Activated CD8-positive, alpha-beta memory T cell treated with anti-CD3 and anti-CD28 coated beads for 24 hours (primary cell): ENCODE measurements at regions not wholly inside any gene's neighbourhood (a gene's known extent, or its start where the extent isn't known, plus 50 kb on each side); places are given as distances from the start of the nearest gene placed in this dataset.

Experiments
- DNase-seq: peaks from one replicate; pipeline ENCODE4 v3.0.0-alpha.2; 2020

DNA sequence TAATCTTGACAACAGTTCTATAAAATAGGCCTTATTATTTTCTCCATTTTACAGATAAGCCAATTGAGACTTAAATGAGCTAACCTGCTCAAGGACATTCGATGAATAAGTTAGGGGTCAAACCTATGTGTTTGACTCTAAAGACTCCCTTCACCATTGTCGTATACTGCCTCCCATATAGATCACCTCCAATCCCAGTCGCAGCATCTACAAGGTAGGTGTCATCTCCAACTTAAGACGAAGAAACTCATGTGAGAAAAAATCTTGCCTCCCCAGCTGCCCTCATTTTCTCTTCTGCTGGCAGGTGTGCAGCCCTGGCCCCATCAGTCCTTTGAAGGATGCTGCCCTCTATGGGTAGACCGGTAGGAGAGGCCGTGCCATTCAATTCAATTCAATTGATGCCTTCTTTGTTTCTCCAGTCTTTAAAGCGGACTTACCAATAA is 75.2 kb upstream of the SMARCA2 start:
- no peak for DNase-seq

DNA sequence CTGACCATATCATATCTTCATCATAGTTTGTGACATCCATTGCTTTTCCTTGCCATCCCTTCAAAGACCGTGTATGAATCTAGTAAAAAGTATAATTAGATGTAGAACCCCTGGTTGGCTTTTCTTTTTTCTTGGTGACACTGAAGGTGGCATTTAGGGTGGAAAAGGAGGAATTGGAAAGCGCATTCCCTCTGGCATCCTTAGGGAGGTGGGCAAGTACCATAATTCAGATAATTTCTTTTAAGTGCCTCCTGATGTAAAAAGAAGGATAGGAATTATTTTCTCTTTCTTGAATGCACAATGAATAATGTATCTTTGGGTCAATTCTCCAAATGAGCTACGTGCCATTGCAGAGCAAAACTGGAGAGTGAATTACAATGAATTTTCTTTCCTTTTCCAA is 73.2 kb upstream of the SMARCA2 start:
- DNase-seq: no peak

DNA sequence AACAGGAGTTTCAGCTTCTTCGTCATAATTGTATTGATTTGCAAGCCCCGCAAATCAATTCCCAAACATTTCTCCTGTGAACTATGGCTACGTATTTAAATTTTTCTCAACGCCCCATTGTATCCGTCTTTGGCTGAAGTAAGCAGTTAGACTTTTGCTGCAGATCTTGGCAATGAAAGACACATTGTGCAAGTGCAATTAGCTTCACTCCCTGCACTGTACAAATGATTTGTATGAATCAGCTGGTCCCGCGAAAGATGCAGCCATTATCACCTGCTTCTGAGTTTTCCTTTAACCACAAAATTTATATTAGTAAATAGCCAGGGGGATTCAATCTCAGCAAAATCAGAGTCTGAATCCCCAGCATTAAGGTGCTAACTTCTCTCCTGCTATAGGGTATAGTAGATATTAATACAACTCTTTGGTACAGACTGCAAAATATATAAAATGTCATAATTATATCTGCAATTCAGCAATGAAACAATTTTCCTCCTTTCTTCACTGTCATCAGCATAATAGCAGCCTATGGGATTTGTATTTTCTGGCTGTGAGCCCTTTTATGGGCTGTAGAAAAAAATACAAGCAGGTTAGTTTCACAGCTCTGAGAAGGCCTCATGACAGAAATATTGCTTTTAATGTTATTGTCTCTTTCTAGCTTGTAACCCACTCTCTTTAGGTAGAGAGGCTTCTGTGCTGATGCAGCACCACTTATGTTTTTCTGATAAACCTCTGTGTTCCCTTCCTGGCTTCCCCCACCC is 68.4 kb upstream of the SMARCA2 start:
- no peak for DNase-seq

DNA sequence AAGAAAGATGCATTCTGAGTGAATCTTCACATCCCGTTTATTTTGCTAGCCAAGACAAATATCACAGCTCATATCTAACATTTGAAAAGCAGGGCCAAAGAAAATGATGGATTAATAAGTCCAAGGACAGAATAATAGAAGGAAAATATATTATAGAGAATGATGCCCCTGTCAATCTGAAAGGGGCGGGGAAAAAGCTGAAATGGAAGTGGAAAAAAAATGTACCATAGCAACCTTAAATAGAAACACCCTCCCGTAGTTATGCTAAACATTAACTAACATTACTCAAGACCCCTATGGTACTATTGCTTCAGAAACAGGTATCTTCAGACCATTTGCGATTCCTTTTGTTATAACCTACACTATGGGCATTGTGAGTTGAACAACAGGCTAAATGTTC is 67.7 kb upstream of the SMARCA2 start:
- DNase-seq: no peak

DNA sequence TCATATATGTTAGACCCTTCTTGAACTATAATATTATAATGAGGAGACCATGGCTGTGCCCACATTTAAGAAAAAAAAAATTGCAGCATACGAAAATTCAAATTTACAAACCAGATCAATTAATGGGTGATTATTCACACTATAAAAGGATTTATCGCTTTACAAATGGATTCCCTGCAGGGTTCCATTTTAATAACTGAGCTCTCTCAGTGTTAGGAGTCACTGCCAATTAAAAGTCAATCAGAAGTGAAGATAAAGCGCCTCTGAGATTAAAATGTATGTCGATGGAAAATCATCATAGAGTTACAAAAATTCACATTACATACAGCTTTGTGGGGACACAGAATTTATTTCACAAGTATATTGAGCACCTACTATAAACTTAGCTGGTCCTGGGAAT is 66.6 kb upstream of the SMARCA2 start:
- DNase-seq: no peak

DNA sequence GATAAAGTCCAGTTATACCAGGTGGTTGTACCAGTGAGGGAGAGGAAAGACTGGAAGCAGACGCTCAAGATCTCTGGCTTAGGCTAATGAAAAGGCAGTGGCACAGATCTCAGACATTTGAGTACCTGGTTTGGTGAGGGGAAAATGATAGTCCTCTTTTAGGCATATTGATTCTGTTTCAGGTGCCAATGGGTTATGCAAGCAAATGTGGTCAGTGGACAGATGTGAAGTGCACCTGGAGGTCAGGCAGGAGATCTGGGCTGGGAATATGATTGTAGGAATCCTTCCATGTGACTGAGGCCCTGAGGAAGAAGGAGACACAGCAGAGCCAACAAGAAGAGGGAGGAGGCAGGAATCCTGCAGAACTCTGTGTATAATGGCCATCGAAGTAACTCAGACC is 63.7 kb upstream of the SMARCA2 start:
- no peak for DNase-seq

DNA sequence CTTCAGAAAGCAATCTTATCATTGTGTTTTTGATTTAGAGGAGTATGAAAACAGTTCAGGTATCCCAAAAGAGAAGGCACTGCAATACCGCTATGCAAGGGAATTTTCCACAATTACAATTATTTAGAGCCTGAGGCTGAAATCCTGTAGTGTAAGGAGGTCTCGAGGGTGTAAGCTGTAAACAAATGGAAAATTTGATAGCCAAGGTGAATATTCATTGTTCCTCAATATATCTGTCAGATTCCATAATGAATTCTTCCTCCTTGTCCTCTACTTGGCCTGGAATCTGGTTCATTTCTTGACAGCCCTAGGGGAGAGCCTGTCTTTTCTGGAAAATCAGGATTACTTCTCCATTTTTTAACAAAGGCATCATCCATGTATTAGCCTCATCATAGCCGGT is 63.1 kb upstream of the SMARCA2 start:
- DNase-seq: no peak

DNA sequence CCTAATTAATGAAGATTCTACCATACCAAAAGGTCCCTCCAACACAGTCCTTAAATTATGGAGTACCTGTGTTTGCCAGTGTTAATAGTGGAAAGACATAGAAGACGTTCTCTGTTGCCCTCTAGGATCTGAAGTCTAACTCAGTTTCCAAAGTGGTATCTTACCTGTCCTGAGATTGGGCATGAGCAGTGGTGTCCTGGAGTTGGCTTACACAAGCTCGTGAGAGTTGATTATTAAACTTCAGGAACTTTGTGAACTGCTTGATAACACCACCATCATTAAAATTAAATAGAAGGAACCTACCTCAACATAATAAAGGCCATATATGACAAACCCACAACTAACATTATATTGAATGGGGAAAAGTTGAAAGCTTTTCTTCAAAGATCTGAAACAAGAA is 60.9 kb upstream of the SMARCA2 start:
- DNase-seq: no peak

DNA sequence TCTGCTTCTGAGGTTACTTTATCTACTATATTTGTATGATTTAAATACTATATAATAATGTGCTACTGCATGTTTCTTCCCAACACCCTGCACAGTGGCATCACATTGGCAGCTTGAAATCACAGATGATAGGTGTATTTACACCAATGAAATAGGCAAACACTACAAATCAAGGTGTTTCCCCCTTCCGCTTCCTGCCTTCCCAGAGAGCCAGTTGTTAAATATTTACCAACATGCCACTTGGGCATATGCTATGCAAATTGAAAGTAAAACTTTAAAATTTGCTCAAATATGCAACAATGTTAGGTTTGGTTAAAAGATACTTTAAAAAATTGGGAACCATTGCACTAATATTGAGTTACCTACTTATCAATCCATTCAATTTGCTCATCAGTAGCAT is 58.2 kb upstream of the SMARCA2 start:
- no peak for DNase-seq

DNA sequence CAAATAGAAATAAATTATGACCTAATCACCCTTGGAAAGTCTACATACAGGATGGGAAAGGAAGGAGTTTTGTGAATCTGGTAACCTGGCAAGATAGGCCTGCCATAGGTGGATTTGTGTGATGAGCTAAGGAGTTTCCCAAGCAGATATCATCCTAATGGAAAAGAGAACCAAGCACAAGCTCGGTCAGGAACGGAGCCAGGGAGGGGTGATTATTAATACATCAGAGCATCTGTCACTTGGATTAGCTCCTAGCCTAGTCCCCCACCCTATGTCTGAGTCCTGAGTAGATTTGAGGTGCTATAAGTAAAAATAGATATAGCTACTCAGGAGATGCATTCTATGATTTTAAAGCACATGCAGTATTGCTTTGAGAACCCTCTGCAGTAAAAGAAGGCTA is 57.3 kb upstream of the SMARCA2 start:
- no peak for DNase-seq

DNA sequence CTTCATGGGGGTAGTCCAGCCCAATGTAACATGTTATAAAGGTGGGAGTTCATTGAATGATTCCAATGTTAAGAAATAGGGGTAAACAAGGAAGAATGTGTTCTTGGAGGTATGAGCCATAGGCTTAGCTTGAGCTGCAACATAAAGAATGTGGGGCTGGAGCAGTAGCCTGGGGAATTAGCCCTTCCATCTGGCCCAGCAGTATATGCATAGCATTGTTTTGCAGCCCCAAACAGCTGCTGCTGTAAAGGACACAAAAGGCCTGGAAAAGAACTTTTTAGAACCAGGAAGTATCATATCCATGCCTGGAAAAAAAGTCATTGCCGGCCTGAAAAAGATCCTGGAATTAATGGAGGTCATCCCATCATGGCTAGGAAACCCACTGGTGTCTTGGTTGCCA is 55.8 kb upstream of the SMARCA2 start:
- no peak for DNase-seq

DNA sequence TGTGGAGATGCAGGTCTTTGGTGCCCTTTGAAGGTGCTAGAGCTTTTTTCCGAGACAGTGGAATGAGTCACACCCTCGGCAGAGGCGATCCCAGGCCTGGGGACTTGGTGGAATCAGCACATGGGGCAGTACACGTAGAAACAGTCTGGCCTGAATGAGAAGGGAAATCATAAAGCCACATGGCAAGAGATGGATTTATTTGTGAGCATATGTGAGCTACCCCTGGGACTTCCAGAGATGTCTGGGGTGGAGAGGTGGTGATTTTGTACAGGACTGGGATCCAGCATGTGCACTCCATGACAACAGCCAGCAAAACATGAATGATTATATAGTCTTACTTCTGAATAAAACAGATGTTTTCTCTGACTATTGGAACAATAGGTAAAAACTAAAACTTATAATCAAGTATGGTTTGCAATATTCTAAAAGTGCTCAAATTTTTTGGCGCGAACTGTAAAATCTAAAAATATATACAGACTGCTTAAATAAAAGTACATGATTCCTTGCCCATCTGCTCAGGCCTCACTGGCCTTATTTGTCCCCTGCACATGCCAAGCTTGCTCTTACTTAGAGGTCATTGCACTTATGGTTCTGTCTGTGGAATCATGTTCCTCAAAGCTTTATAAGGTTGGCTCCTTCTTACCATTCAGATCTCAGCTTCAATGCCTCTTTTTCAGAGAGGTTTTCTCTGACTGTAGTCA is 54.7 kb upstream of the SMARCA2 start:
- DNase-seq: no peak

DNA sequence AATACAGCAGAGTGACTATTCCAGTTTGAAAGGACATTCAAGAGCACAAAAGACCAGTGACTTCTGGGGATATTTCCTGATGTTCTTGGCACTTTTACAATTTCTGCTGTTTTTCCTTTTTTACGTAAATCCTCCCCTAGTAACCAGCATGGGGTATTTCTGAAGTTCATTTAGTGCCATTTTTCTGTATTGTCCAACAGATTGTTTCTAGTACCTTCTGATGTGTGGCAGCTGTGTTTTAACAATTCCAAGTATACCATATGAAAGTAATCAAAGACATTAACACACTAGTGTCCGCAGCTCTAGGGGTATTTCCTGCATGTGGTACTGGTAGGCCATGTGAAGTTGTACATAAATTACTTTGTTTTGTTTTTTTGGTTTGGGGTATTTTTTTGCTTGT is 53.0 kb upstream of the SMARCA2 start:
- DNase-seq: no peak

DNA sequence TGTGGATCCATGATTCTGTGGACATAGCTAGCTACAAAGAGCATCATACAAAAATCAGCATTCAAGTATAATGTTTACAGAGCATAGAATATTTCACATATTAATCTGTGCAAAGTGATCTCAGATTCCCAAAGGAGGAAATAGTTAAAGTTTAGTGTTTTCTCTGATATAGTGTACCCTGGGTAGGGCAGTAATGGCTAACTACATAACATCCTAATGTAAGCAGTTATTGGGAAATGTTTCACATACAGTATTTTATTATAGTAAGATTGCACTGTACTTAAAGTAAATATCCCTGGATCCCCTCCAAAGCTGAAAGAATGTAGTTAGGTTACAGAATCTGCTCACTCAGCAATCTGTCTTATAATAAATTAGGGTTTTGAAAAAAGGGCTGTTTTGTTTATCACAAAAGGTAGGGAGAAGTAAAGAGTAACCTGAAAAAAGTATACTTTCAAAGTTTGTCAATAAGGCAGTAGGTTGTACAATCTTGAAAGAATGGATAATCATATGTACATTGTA is 52.5 kb upstream of the SMARCA2 start:
- no peak for DNase-seq

DNA sequence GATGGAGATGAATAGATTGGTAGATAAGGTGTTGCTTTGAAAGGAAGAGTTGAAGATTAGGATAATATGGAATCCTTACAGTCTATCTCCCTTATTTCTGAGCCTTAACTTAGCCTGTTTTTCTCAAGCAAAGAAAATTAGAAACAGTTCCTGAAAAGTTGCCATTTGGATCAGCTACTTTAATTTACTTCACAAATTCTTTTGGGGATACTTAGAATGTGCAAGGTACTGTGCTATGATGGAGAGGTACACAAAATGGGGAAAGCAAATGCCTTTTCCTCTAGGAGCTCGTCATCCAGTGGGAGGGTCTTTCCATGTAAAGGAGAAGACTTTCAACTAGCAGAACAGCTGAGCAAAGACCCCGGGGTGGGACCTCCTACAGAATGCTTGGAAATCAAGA is 51.1 kb upstream of the SMARCA2 start:
- no peak for DNase-seq
